Erythroblast (primary cell): ENCODE measurements at regions not wholly inside any gene's neighbourhood (a gene's known extent, or its start where the extent isn't known, plus 50 kb on each side); places are given as distances from the start of the nearest gene placed in this dataset.

Experiments used
- GATA1 ChIP-seq: IDR thresholded peaks from 2 replicates; pipeline ENCODE4 v1.6.1; 2011; ENCODE audit warnings: low read depth, mild to moderate bottlenecking, control low read depth, low read length, moderate library complexity
- POLR2A ChIP-seq: IDR thresholded peaks from 2 replicates; pipeline ENCODE4 v1.6.1; 2011; ENCODE audit warnings: mild to moderate bottlenecking, low read length

DNA sequence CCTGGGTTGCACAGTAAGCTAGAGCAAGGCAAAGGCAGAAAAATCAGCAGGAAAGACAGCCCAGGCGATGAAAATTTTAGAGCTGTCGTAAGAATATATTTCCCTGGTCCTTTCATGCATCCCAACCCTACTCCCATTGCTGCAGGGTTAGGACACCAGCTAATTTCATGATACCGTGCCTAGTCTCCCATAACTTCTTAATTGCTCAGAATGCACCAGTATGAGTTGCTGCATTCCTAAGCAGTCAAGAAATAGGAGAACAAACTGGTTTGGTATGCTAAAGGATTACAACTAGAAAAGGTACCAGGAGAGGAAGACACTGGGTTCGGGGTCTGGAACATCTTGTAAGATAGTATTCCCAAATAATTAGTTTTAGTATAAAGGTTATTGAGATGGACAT, 269.4 kb upstream of the NRXN1 start:
- no peak for TF ChIP-seq POLR2A
- TF ChIP-seq GATA1, result no peak
